GM19467 (cell line): ENCODE measurements at regions not wholly inside any gene's neighbourhood (a gene's known extent, or its start where the extent isn't known, plus 50 kb on each side); places are given as distances from the start of the nearest gene placed in this dataset.
A peak's percentile ranks its signal among the peaks of the same experiment; 100 is the strongest.
"Not testable (repeated sequence)": the region's sequence is repeated elsewhere in the genome, so short reads cannot be mapped to it uniquely, and the experiment has no call there.

ENCODE experiments used
- ATAC-seq: cut with Tn5 transposase; IDR thresholded peaks from one replicate; pipeline ENCODE4 v1.9.1; 2021; ENCODE audit warnings: mild to moderate bottlenecking, moderate library complexity; ENCODE audit not compliant: unreplicated experiment

- ATAC-seq = no peak
These were observed 144.6 kb downstream of the UTRN start for GRCh38 chr6:144429753-144430152.

GRCh38 chr6:144433446-144433845 lies 148.3 kb downstream of the UTRN start:
- ATAC-seq = not testable (repeated sequence)

- no peak for ATAC-seq
These were observed 149.3 kb downstream of the UTRN start for GRCh38 chr6:144434308-144434990.

GRCh38 chr6:144435602-144436426 lies 150.7 kb downstream of the UTRN start:
- ATAC-seq = no peak

GRCh38 chr6:144437105-144437504 lies 152.0 kb downstream of the UTRN start:
- ATAC-seq = no peak

GRCh38 chr6:144438103-144438502 lies 153.0 kb downstream of the UTRN start:
- no peak for ATAC-seq

GRCh38 chr6:144439016-144439415 lies 153.9 kb downstream of the UTRN start:
- ATAC-seq = no peak

- not testable (repeated sequence) for ATAC-seq
These were observed 156.7 kb downstream of the UTRN start for GRCh38 chr6:144441801-144442200.

GRCh38 chr6:144443157-144443556 lies 158.0 kb downstream of the UTRN start:
- ATAC-seq = no peak

GRCh38 chr6:144447472-144447871 lies 162.3 kb downstream of the UTRN start:
- ATAC-seq = no peak

GRCh38 chr6:144449218-144449617 lies 164.1 kb downstream of the UTRN start:
- no peak for ATAC-seq

- ATAC-seq = no peak
These were observed 164.9 kb downstream of the UTRN start for GRCh38 chr6:144449911-144450597.

GRCh38 chr6:144460327-144461095 lies 175.4 kb downstream of the UTRN start:
- peak; percentile 81 for ATAC-seq

- no peak for ATAC-seq
These were observed 176.9 kb downstream of the UTRN start for GRCh38 chr6:144462058-144462457.

GRCh38 chr6:144466716-144467115 lies 181.6 kb downstream of the UTRN start:
- ATAC-seq = no peak

GRCh38 chr6:144467172-144467762 lies 182.1 kb downstream of the UTRN start:
- no peak for ATAC-seq

GRCh38 chr6:144467921-144468320 lies 182.8 kb downstream of the UTRN start:
- no peak for ATAC-seq

GRCh38 chr6:144468709-144469108 lies 183.6 kb downstream of the UTRN start:
- no peak for ATAC-seq

GRCh38 chr6:144469144-144469575 lies 184.0 kb downstream of the UTRN start:
- no peak for ATAC-seq

- ATAC-seq = not testable (repeated sequence)
These were observed 185.1 kb downstream of the UTRN start for GRCh38 chr6:144470201-144470600.
